MCF 10A (cell line): ENCODE measurements at regions not wholly inside any gene's neighbourhood (a gene's known extent, or its start where the extent isn't known, plus 50 kb on each side); places are given as distances from the start of the nearest gene placed in this dataset. TPM values are rescaled to one million over a fixed set of nuclear protein-coding genes. Genes with fewer than 3 reads are reported as not detected.

Experiments
- BruUV-seq: library from RNA; stranded (reverse); fragments of 400-500 nt; replicated peaks from 2 replicates; lab custom pipeline; 2021; lab: Mats Ljungman, UMichigan
- CTCF ChIA-PET: fragments of 300-600 bp; sonication (Branson Sonifier 250); formaldehyde crosslinking; extraction: SDS; loops from one replicate; lab custom pipeline; 2021; ENCODE audit warnings: antibody characterized with exemption, inconsistent platforms; lab: Yijun Ruan, JAX
- POLR2A ChIA-PET: fragments of 300-600, 350-650 bp; sonication (Branson Sonifier 250); formaldehyde crosslinking; extraction: SDS; loops from one replicate; lab custom pipeline; 2020; ENCODE audit warnings: antibody characterized with exemption, inconsistent platforms; lab: Yijun Ruan, JAX
- DNase-seq: peaks from one replicate; pipeline ENCODE4 v3.0.0-alpha.2; 2018; ENCODE audit not compliant: unreplicated experiment
- H3K27ac Mint-ChIP-seq: one replicate; pipeline ENCODE4 v1.8.0; 2022; ENCODE audit warnings: mild to moderate bottlenecking, low read depth, mixed read lengths; ENCODE audit not compliant: unreplicated experiment
- H3K27me3 Mint-ChIP-seq: one replicate; pipeline ENCODE4 v1.8.0; 2022; ENCODE audit warnings: mixed read lengths; ENCODE audit not compliant: insufficient read depth, unreplicated experiment
- H3K36me3 Mint-ChIP-seq: one replicate; pipeline ENCODE4 v1.8.0; 2022; ENCODE audit warnings: mild to moderate bottlenecking, moderate library complexity, mixed read lengths; ENCODE audit not compliant: insufficient read depth, unreplicated experiment
- H3K4me1 Mint-ChIP-seq: one replicate; pipeline ENCODE4 v1.8.0; 2022; ENCODE audit warnings: mixed read lengths; ENCODE audit not compliant: insufficient read depth, unreplicated experiment
- H3K4me3 Mint-ChIP-seq: one replicate; pipeline ENCODE4 v1.8.0; 2022; ENCODE audit warnings: mild to moderate bottlenecking, moderate library complexity, mixed read lengths; ENCODE audit not compliant: unreplicated experiment
- H3K9me3 Mint-ChIP-seq: one replicate; pipeline ENCODE4 v1.8.0; 2022; ENCODE audit warnings: mixed read lengths; ENCODE audit not compliant: unreplicated experiment
- CTCF ChIP-seq: fragments of 200-600 bp; IDR thresholded peaks from one replicate; pipeline ENCODE4 v1.8.0; 2022; ENCODE audit warnings: antibody characterized with exemption, mild to moderate bottlenecking; ENCODE audit not compliant: unreplicated experiment
- intact Hi-C: fragments of 100-400 bp; cut with micrococcal nuclease; formaldehyde crosslinking; loops from 2 replicates; pipeline ENCODE4 v1.14.1; 2022
- microRNA-seq: library from miRNA; unstranded; fragments of <30 nt; microRNA quantifications from one replicate; pipeline ENCODE4 v1.2.0, GENCODE V29; 2022

DNA sequence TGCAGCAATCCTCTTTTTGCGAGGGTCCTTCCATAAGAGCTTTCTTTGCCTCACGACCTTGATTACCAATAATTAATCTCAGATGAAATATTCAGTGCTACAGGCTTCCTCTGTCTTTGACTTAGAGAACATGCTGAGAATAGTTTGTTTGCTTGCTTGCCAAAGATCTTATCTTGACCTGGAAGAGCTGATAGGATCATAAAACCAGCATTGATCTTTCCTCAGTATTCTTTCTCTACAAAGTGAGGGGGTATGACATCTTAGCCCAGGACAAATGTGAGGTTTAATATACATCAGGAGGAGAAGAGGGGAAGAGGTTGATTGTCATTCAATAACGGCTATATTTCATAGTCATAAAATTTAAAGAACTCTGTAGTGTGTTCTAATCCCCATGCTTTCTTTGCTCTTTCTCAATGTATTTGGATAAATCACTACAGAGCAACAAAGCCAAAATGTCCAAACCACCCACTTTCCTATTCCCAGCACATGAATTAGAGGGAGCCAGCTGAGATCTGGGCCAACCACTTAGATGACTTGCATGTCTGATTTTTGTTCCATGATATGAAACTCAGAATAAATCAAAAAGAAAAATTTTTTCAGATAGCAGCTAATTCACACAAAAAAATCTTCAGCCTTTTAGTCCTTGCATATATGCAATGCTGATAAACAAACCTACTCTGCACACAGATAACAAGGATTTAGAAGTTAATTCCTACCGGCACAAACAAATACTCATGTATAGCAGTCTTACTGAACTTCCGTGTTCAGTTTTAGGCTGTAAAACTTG lies 50.5 kb upstream of the IPO9 start:
- DNase-seq: no peak
- Mint-ChIP-seq H3K27me3 (no peaks in the 10 kb centered on the region), H3K9me3 (no peaks in the 10 kb centered on the region), H3K4me1 (peaks cover 40% of the 10 kb centered on the region), H3K4me3 (no peak overlapping the region), H3K27ac (no peak overlapping the region), H3K36me3 (peaks cover 41% of the 10 kb centered on the region)
- intact Hi-C loops: no loop called here
- POLR2A ChIA-PET: interaction anchor here (0.7 to 1.5 kb wide), 7 partner anchors 9 to 248 kb away, joined by 3 to 4 read pairs (median 3); no protein-coding TSS in a partner anchor
- TF ChIP-seq CTCF: no peak
- no TSS peak for BruUV-seq
- CTCF ChIA-PET: interaction anchor here (0.6 to 43.4 kb wide), 9 partner anchors 9 to 219 kb away, joined by 3 to 1744 read pairs (median 8); no protein-coding TSS in a partner anchor

Small RNAs in the stretch of these regions (microRNA-seq; reads per million reads assigned to microRNA genes)
- gene MIR5191: not detected
